ENCODE measurements at regions not wholly inside any gene's neighbourhood (a gene's known extent, or its start where the extent isn't known, plus 50 kb on each side); places are given as distances from the start of the nearest gene placed in this dataset.

GRCh38 chr4:108529102-108529501 lies 91.3 kb upstream of the RPL34 start:
- TF ChIP-seq SP1 (IDR thresholded peaks at IDR 0.05) (no peak), NFRKB (IDR thresholded peaks at IDR 0.05) (no peak)
